Stimulated activated CD4-positive, alpha-beta T cell treated with anti-CD3 and anti-CD28 coated beads, Interleukin-1b, Interleukin-23, amount 100 ng/mL, for 24 hours (primary cell): ENCODE measurements at regions not wholly inside any gene's neighbourhood (a gene's known extent, or its start where the extent isn't known, plus 50 kb on each side); places are given as distances from the start of the nearest gene placed in this dataset.

Source experiments
- DNase-seq, 4 experiments: peaks; one replicate each; pipeline ENCODE4 v3.0.0-alpha.2; 2020; ENCODE audit warnings: low read depth in 4 of 4, low spot score in 1 of 4

DNA sequence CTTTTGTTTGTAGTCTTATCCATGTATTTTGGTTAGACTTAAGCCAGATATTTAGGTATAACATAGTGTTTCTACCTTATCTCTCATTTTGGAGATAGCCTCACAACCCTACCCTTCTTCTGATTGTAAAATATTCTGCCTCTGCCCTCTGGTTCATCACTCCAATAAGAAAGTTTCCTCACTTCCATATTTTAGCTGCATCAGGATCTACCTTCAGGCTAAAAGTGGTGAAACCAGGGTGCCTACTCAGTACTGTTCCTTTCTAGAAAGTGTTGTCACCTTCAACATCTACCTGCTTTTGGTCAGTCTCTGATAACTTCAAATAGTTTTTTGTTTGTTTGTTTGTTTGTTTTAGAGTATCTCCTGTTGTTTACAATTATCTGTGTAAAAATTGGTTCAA is 294.6 kb downstream of the ANXA1 start:
- DNase-seq, result no peak

DNA sequence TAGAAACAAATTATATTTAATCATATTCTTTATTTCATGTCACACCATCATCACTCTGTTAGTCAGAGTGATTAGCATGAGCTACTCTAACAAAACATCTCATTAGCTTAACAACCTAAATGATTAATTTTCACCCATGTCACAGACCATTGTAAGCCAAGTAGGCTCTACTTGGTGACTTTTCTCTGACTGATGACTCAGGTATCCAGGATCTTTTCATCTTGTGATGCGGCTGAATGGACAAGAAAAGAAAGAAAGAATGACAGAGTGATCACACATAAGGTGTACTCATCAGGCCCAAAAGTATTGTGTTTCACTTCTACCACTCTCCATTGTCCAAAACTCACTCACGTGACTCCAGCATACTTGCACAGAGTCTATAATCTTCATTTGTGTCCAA is 299.3 kb downstream of the ANXA1 start:
- DNase-seq, result no peak

DNA sequence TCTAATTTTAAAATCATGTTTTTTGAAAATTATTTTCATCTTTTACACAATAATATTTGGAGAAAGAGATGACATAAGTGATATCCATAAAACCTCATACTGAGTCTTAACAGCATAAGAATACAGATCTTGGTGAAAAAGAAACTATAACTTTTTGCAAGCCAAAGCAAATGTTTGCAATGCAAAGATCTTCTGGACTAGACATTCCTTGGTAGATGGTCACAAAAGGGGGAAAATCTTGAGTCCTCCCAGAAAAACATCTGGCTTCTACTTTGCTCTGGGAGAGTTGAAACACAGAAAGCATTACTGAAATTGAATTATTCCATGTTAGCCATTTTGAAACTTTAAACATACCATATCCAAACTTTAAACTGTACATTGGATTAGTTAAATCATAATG is 308.2 kb downstream of the ANXA1 start:
- no peak for DNase-seq

DNA sequence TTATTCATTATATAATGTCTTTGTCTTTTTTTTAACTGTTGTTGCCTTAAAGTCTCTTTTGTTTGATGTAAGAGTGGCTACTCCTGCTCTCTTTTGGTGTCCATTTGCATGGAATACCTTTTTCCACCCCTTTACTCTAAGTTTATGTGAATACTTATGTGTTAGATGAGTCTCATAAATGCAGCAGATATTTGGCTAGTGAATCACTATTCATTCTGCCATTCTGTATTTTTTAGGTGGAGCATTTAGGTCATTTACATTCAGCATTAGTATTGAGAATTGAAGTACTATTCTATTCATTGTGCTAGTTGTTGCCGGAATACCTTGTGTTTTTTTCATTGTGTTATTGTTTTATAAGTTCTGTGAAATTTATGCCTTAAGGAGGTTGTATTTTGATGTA is 317.1 kb downstream of the ANXA1 start:
- no peak for DNase-seq

DNA sequence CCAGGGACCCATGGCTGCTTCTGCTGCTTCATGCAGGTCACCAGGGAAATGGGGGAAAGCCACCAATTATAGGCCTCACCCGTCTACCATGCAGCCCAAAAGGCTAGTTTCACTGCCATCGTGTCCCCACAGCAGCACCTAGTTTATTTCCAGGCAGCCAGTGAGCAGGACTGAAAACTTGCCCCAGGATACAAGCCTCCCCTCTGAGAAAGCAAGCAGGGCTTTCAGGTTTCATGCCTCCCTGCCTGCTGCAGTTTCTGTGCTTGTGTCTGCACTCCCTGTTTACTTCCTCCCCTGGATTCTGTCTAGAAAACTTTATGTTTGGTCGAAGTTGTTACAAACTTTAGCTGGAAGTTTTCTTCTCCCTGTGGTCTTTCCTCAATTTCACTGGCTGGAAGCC is 319.1 kb downstream of the ANXA1 start:
- DNase-seq, result no peak

DNA sequence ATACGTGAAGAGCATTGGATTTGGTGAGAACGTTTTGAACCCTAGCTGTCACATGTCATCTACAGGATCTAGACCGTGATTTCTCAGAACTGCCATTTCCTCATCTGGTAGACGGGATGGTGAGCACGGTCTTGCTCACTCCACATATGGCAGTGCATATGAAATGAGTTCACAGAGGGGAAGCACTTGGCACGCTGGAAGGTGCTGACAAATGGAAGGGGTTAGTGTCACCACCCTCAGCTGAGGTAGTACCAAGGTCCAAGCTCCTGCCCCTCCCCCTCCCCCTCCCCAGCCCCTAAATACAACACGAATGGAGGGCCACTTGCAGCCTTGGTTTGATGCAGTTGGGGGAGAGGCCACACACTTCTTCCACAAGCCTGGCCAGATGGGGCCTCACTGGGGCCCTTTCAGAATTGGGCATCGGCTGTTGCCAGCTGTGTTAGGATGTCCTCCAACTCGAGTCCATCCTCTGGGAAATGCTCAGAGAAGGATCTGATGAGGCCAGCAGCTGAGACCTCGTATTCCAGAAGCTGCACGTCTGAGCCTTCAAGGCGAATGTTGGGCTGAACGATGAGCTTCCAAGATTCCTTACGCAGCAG is 322.4 kb downstream of the ANXA1 start:
- DNase-seq, result no peak

DNA sequence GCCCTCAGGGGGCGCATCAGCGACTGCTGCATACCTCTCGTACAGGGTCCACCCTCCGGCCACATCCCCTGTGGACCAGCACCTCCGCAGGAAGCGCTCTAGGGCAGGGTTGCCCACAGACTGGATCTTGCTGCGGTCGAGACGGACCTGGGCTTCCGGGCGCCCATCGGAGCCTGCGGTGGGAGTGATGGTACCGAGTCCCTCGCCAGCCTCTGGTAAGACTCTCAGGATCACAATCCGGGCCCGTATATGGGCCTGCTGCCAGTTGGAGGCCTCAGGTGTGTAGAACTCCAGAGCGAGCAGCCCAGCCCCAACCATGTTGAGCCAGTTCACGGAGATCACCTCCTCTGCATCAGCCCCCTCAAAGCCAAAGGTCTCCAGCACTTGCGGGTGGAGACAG is 323.0 kb downstream of the ANXA1 start:
- no peak for DNase-seq

DNA sequence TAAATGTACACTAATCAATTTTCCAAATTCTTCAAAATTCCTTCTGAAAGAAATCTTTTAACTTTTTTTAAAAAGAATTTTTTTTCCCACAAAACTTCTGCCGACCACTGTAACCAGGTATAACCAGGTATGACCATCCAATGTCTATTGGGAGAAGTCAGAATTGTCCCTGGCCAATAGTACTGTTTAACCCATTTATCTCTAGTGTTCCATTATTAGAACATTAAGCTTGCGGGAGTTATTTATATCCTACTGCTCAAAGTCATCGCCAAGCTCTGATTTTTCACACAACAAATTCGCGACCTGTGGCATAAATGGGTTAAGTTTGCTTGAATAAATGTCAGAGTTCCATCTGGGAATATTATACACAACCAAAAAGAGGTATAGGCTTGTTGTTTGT is 343.2 kb downstream of the ANXA1 start:
- no peak for DNase-seq

DNA sequence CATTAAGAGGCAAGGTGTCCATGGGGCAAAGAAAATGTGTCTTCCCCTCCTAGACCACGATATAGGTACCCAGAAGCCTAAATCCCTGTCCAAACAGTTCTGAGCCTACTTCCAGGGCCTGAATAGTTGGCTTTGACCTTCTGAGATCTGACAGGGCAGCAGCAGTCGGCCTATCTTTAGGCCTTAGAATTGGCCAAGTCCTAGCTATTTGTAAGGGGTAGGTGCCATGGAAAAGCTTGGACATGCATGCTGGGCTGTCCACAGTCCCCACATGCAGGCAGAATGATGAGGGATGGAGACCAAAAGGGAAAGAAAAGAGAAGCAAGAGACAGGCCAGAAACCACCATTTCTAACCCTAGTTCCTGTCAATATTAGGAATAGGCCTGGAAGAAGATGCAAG is 346.1 kb downstream of the ANXA1 start:
- no peak for DNase-seq

DNA sequence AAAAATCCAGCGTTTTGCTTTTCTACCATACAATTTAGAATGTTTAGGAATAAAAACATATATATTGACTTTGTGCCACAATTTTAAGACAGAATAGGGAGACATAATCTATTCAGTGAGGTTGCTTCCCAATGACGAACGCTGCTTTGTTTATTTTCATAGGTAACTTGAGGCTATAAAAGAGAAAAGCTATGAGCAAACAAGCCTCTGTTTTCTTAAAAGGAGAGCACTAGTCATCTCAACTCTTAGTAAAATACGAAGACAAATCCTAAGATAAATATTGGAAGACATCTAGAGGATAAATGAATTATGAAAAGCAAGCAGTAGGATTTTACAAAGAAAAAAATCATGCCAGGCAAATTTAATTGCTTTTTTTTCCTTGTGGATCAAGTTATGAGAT is 363.6 kb downstream of the ANXA1 start:
- DNase-seq, result no peak

DNA sequence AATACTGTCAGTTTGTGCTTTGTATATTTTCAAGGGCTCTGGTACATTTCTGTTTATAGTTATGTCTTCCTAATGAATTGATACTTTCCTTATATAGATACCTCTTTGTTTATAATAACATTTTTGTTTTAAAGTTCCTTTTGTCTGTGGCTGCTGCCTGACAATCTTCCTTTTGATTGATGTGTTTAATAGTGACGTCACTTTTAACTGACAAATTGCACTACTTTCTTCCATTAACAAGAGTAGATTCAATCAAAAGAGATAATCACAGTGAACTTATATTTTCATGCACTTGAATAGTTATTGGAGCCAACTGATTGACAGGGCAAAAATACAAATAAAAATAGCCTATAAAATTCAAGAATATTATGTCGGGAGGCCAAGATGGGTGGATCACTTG is 371.7 kb downstream of the ANXA1 start:
- no peak for DNase-seq

DNA sequence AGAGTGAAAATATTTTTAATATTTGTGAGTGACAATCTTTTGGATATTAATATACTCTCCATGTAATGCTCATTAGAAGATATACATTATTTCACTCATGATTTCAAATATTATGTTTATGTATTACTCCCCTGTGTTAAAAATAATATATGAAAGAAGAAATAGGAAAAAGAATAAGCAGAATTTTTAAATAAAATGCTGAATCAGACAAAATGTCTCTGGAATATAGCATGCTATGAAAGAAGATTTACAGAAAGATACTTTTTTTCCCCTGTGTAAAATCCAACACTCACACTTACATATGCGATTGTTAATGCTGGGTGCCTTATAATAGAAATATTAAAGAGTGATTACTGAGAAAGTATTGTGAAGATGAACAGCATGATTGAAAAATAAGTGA is 373.7 kb downstream of the ANXA1 start:
- no peak for DNase-seq

DNA sequence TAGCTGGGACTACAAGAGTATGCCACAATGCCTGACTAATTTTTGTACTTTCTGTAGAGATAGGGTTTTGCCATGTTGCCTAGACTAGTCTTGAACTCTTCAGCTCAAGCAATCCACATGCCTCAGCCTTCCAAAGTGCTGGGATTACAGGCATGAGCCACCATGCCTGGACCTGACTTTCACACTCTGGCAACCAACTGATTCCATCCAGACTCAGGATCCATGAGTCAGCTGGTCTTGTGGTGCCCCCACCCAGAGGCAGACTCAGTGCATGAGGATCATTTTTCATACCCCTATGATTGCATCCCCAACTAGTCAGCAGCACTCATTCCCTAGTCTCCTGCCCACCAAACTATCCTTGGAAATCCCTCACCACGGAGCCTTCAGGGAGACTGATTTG is 375.9 kb downstream of the ANXA1 start:
- DNase-seq, result no peak

DNA sequence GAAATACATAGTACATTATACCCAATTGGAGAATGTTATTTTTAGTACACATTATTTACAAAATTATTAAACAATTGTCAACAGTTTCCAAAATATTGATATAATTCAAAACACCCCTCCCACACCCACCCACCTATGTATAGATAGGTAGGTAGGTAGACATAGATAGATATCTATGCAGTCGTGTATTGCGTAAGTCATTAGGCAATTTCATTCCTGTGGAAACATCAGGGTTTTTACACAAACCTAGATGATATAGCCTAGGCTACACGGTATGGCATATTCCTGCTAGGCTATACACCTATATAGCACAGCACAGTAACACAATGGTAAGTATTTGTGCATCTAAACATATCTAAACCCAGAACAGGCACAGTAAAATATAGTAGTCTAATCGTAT is 377.3 kb downstream of the ANXA1 start:
- DNase-seq, result no peak

DNA sequence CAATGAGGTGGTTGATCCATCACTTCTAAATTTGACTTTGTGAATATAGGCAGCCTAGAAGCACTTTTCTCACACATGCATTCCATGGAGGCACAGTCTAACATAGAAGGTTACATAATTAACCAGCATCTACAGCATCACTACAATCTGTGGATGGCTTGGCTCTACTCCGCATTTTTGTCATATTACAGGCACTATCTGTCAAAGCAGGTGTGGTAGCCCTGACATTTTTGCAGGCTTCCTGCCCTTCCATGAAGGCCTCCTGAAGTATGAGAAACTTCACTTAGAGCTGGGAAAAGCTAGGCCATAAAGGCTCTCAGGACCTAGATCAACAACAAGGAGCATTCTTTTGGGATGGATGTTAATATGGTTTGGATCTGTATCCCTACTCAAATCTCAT is 378.0 kb downstream of the ANXA1 start:
- DNase-seq, result no peak

DNA sequence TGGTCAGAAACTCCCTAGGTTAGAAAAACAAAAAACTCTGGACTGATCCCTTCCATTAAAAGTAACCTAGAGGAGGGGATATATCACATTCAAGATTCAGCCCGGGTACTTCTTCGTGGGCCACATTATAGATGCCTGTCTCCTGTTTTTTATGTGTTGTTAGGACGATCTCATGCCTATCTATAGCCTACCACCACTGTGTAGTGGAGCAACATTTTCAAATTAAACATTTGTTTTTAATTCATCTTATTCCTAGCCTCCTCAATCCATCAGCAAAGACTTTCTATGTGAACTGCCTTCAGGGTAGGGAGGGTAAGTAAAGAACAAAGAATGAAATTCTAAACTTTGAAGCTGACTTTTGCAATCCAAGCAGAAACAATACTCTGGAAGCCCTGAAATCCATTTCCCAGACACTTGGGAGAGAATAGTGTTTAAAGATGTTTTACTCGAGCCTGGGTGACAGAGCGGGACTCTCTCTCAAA is 379.4 kb downstream of the ANXA1 start:
- no peak for DNase-seq

DNA sequence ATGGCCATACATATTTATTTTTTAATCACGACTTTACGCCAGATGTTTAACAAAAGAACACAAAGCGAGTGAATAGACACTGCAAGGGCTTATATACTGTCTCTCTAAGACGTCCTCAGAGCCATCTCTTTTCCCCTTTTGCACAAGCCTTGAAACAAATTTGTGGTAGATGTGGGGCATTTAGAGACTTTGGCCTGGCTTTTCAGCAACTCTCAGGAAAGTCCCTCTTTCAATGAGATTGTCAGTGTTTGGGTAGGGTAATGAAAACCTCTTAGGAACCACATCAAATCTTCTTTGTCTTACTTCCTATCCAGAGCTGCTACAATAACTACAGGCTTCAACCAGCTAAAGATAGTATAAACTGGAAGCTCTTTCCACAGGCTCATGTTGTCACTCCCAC is 380.0 kb downstream of the ANXA1 start:
- DNase-seq, result no peak

DNA sequence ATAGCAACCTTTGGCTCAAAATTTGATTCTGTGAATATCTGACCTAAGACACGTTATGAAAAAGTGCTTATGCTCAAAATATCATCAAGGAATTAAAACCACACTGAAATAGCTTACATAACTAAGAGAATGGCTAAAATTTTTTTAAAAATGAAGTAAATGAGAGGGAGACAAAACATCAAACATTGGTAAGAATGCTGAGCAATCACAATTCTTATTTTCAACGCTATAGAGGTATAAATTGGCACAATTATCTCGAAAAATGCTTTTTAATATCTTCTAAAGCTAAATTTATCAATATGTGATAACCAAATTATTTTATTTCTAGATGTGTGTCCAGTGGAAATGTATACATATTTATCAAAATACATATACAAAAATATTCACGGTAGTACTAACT is 381.3 kb downstream of the ANXA1 start:
- DNase-seq, result no peak

DNA sequence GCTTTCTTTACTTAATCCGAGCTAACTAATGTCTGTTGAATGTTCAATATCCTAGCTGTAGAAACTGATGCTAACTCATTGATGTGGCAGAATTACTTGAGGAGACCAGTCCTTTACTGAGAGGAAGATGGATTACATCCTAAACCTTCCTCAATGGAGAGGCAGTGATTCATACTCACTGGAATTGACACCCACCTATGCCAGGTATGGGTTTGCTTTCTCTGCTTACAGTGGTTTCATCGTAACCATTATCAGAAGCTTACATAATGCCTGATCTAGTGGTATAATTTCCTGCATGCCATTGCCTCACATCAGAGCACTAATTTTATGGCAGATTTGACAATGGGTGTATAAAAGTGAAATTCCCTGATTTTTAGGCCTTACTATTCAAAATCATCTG is 384.7 kb downstream of the ANXA1 start:
- DNase-seq, result no peak

DNA sequence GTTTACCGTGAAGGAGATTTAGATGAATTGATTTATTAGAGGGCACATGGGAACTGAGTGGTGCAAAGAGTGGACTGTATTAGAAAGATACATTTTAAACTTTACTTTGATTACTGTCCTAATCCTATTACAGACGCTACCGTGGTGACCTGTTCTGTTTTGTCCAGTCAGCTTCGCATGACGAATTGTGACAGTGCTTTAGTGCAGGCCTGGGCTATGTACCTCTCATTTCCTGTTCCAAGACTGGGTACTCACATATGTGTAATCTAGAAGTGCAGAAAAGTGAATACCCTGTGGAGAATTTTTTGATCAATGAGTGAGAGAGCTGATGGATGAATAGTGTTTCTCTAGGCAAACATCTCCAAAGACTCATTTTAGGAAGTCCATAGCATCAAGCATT is 385.9 kb downstream of the ANXA1 start:
- no peak for DNase-seq

DNA sequence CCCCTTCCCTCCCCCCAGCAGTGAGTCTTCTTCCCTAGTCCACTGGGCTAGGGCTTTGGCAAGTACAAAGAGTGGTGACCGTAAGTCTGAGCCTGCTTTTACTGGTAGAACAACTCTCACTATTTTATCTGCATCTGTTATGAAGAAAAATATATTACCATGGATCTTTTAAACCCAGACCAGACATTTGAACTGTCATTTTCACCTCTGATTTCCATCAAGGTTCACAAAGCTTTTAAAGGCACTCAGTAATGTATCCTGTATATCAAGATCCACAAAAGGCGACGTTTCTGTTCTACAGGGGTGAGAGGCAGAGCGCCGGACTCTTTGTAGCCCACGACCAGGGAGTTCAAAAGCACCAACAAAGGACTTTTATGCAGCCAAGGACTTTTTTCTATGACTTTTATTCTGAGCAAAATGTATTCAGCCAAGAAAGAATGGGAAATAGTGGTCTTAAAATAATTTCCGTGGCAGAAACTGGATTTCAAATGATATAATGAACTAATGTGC is 388.3 kb downstream of the ANXA1 start:
- no peak for DNase-seq

DNA sequence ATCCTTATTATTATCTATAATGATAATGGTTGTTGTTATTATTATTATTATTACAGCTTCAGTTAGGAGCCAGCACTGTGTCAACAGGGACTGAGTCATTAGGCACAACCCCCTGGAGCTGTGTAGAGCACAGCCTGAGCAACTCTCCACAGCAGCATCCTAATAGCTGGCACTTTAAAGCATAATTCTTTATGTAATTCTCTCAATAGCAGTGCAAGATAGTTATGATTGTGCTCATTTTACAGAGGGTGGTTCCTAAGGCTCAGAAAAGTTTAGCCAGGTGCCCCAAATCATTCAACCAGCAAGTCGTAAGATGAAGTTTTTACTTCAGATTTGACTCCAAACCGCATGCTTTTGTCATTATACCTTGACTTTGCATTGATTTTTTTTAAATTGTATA is 390.3 kb downstream of the ANXA1 start:
- no peak for DNase-seq

DNA sequence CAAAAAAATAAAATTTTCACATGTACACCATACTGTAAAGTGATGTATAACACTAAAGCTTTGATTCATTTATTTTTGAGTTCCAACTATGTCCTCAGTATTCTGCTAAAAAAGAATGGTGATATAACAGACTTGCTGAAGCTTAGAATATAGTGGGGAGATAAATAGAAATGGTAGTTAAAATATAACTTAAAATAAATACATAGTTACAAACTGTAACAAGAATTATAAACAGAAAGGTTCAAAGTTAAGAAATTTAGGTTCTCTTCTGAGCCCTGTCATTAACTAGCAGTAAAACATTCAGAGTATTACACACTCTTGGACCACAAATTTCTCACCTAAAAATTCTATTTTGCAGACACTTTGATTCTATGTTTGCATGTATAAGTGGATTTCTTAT is 392.1 kb downstream of the ANXA1 start:
- no peak for DNase-seq

DNA sequence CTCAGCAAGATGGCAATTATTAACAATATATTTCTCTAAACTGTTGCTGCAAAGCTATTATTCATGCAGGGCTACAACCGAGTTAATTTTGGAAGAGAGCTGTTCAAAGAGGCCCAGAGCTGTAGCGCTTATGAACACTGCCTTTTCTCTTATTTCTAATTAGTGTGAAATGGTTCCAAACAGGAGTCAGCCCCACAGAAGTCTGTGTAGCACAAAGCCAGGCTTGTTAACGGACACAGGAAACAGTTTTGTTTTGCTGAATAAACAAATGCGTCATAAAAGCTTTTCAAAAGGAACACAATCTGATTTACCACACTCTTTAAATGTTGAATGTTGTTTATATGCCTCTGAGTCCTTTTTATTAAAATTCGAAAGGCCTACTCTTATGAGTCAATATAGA is 396.5 kb downstream of the ANXA1 start:
- no peak for DNase-seq
